IMR-90 (cell line): ENCODE measurements at regions not wholly inside any gene's neighbourhood (a gene's known extent, or its start where the extent isn't known, plus 50 kb on each side); places are given as distances from the start of the nearest gene placed in this dataset.

ENCODE experiments used
- ATAC-seq: fragments of 200-7000 bp; cut with Tn5 transposase; 2 replicates; pipeline ENCODE4 v1.9.1; 2020; ENCODE audit warnings: low read depth, mild to moderate bottlenecking, moderate library complexity
- BruUV-seq: library from RNA; stranded (reverse); fragments of 400-500 nt; replicated peaks from 2 replicates; lab custom pipeline; 2021; lab: Mats Ljungman, UMichigan
- CTCF ChIA-PET: fragments of 300-600 bp; formaldehyde crosslinking; extraction: SDS; loops from one replicate; lab custom pipeline; 2021; ENCODE audit warnings: antibody characterized with exemption; lab: Yijun Ruan, JAX
- POLR2A ChIA-PET: fragments of 300-600 bp; sonication (Branson Sonifier 250); formaldehyde crosslinking; loops from one replicate; lab custom pipeline; 2022; ENCODE audit warnings: antibody characterized with exemption; ENCODE audit not compliant: unreplicated experiment; lab: Charles Lee
- DNase-seq: peaks from one replicate; pipeline ENCODE4 v3.0.0; 2013
- H2AFZ ChIP-seq: replicated peaks from 2 replicates; pipeline ENCODE3; 2013; ENCODE audit warnings: low read length, mild to moderate bottlenecking; ENCODE audit not compliant: poor library complexity
- H2AK5ac ChIP-seq: 2 replicates; pipeline ENCODE4 v1.6.1; 2013; ENCODE audit warnings: low read depth, low read length, inconsistent platforms
- H2AK9ac ChIP-seq: replicated peaks from 2 replicates; pipeline ENCODE3; 2013; ENCODE audit warnings: mild to moderate bottlenecking, low read depth, low read length, moderate library complexity; ENCODE audit not compliant: poor library complexity
- H2BK120ac ChIP-seq: 2 replicates; pipeline ENCODE4 v1.6.1; 2013; ENCODE audit warnings: low read depth, low read length, inconsistent platforms
- H2BK15ac ChIP-seq: 3 replicates; pipeline ENCODE4 v1.6.1; 2013; ENCODE audit warnings: low read depth, low read length, inconsistent platforms
- H2BK20ac ChIP-seq: 2 replicates; pipeline ENCODE4 v1.6.1; 2013; ENCODE audit warnings: low read depth, mild to moderate bottlenecking, inconsistent platforms, low read length, moderate library complexity
- H2BK5ac ChIP-seq: 2 replicates; pipeline ENCODE4 v1.6.1; 2013; ENCODE audit warnings: mild to moderate bottlenecking, low read depth, low read length, inconsistent platforms; ENCODE audit not compliant: poor library complexity, severe bottlenecking
- H3K14ac ChIP-seq: replicated peaks from 2 replicates; pipeline ENCODE4 v1.6.1; 2013; ENCODE audit warnings: low read depth, low read length, inconsistent platforms
- H3K18ac ChIP-seq: 2 replicates; pipeline ENCODE4 v1.6.1; 2013; ENCODE audit warnings: low read depth, low read length, control low read depth
- H3K23ac ChIP-seq: 2 replicates; pipeline ENCODE4 v1.6.1; 2013; ENCODE audit warnings: low read depth, low read length, inconsistent platforms
- H3K27ac ChIP-seq: 2 replicates; pipeline ENCODE4 v1.5.1; 2013; ENCODE audit warnings: mild to moderate bottlenecking, control low read depth, low read length; ENCODE audit not compliant: insufficient read depth
- H3K27me3 ChIP-seq: 2 replicates; pipeline ENCODE4 v1.6.1; 2013; ENCODE audit warnings: low read length; ENCODE audit not compliant: control insufficient read depth, insufficient read depth
- H3K36me3 ChIP-seq: 2 replicates; pipeline ENCODE4 v1.6.1; 2013; ENCODE audit warnings: low read length, mixed read lengths; ENCODE audit not compliant: control insufficient read depth, insufficient read depth
- H3K4ac ChIP-seq: 2 replicates; pipeline ENCODE4 v1.6.1; 2013; ENCODE audit warnings: low read depth, low read length, inconsistent platforms
- H3K4me1 ChIP-seq: 2 replicates; pipeline ENCODE4 v1.6.1; 2013; ENCODE audit warnings: low read length, mixed read lengths; ENCODE audit not compliant: control insufficient read depth, insufficient read depth
- H3K4me2 ChIP-seq: 2 replicates; pipeline ENCODE4 v1.6.1; 2013; ENCODE audit warnings: low read depth, mild to moderate bottlenecking, control low read depth, low read length, moderate library complexity
- H3K4me3 ChIP-seq: 2 replicates; pipeline ENCODE4 v1.5.1; 2013; ENCODE audit warnings: low read depth, mild to moderate bottlenecking, control low read depth, low read length, moderate library complexity; ENCODE audit not compliant: insufficient read depth
- H3K56ac ChIP-seq: 2 replicates; pipeline ENCODE4 v1.6.1; 2013; ENCODE audit warnings: low read length, inconsistent platforms; ENCODE audit not compliant: insufficient read depth; ENCODE audit errors: extremely low read depth
- H3K79me1 ChIP-seq, 2 experiments: 2 replicates each; pipeline ENCODE4 v1.6.1; 2013; ENCODE audit warnings: low read length in 2 of 2, inconsistent platforms in 1 of 2, low read depth in 1 of 2
- H3K9ac ChIP-seq: 2 replicates; pipeline ENCODE4 v1.6.1; 2013; ENCODE audit warnings: low read depth, low read length, control low read depth
- H3K9me1 ChIP-seq: 2 replicates; pipeline ENCODE4 v1.6.1; 2013; ENCODE audit warnings: low read length, inconsistent platforms; ENCODE audit not compliant: insufficient read depth
- H3K9me3 ChIP-seq: 2 replicates; pipeline ENCODE4 v1.6.1; 2013; ENCODE audit warnings: low read length; ENCODE audit not compliant: control insufficient read depth, insufficient read depth
- H4K20me1 ChIP-seq: 2 replicates; pipeline ENCODE4 v1.6.1; 2013; ENCODE audit warnings: low read length, inconsistent platforms; ENCODE audit not compliant: insufficient read depth
- H4K5ac ChIP-seq: 2 replicates; pipeline ENCODE4 v1.6.1; 2013; ENCODE audit warnings: mild to moderate bottlenecking, low read depth, low read length, control low read depth
- H4K8ac ChIP-seq, 2 experiments: 2 replicates each; pipeline ENCODE4 v1.6.1; 2013; ENCODE audit warnings: low read depth in 2 of 2, low read length in 2 of 2, control low read depth in 1 of 2, inconsistent platforms in 1 of 2
- H4K91ac ChIP-seq: 2 replicates; pipeline ENCODE4 v1.6.1; 2013; ENCODE audit warnings: low read depth, low read length, inconsistent platforms; ENCODE audit not compliant: insufficient read depth
- BHLHE40 ChIP-seq: fragments of 150-350 bp; IDR thresholded peaks from 2 replicates; pipeline ENCODE4 v1.6.1; 2016; ENCODE audit warnings: mild to moderate bottlenecking, low read depth, low read length
- CEBPB ChIP-seq: IDR thresholded peaks from 2 replicates; pipeline ENCODE4 v1.6.1; 2012; ENCODE audit warnings: low read depth, low read length, improper control_type of control experiment
- CHD1 ChIP-seq: IDR thresholded peaks from 2 replicates; pipeline ENCODE4 v1.6.1; 2012; ENCODE audit warnings: low read depth, low read length, improper control_type of control experiment
- ELK1 ChIP-seq: fragments of 150-350 bp; IDR thresholded peaks from 2 replicates; pipeline ENCODE4 v1.6.1; 2016; ENCODE audit warnings: low read depth, mild to moderate bottlenecking, low read length, moderate library complexity, borderline replicate concordance
- FOS ChIP-seq: fragments of 150-350 bp; IDR thresholded peaks from 2 replicates; pipeline ENCODE4 v1.6.1; 2016; ENCODE audit warnings: low read depth, low read length
- MAFK ChIP-seq: IDR thresholded peaks from 2 replicates; pipeline ENCODE4 v1.6.1; 2012; ENCODE audit warnings: low read depth, low read length, improper control_type of control experiment
- MAZ ChIP-seq: IDR thresholded peaks from 2 replicates; pipeline ENCODE4 v1.6.1; 2012; ENCODE audit warnings: low read depth, mild to moderate bottlenecking, low read length, improper control_type of control experiment, moderate library complexity, borderline replicate concordance
- MXI1 ChIP-seq: IDR thresholded peaks from 2 replicates; pipeline ENCODE4 v1.6.1; 2012; ENCODE audit warnings: low read depth, mild to moderate bottlenecking, low read length, moderate library complexity, borderline replicate concordance
- NFE2L2 ChIP-seq: fragments of 150-350 bp; IDR thresholded peaks from 2 replicates; pipeline ENCODE4 v1.6.1; 2016; ENCODE audit warnings: low read depth, mild to moderate bottlenecking, low read length
- POLR2A ChIP-seq: IDR thresholded peaks from 2 replicates; pipeline ENCODE4 v1.6.1; 2012; ENCODE audit warnings: mild to moderate bottlenecking, low read depth, low read length
- RAD21 ChIP-seq: IDR thresholded peaks from 2 replicates; pipeline ENCODE4 v1.6.1; 2012; ENCODE audit warnings: low read length, improper control_type of control experiment
- RCOR1 ChIP-seq: IDR thresholded peaks from 2 replicates; pipeline ENCODE4 v1.6.1; 2012; ENCODE audit warnings: mild to moderate bottlenecking, low read length, improper control_type of control experiment; ENCODE audit not compliant: insufficient replicate concordance
- RFX5 ChIP-seq: IDR thresholded peaks from 2 replicates; pipeline ENCODE4 v1.8.0; 2012; ENCODE audit warnings: low read depth, mild to moderate bottlenecking, low read length, moderate library complexity
- SMC3 ChIP-seq: fragments of 150-350 bp; IDR thresholded peaks from 2 replicates; pipeline ENCODE4 v1.6.1; 2016; ENCODE audit warnings: low read depth, mild to moderate bottlenecking, antibody characterized with exemption, low read length, moderate library complexity
- USF2 ChIP-seq: fragments of 150-350 bp; IDR thresholded peaks from 2 replicates; pipeline ENCODE4 v1.6.1; 2017; ENCODE audit warnings: mild to moderate bottlenecking, antibody characterized with exemption, low read length, low read depth
- WGBS, 2 experiments: methylation state at CpG; one replicate each; pipeline versions ENCODE4 v1.1.5 to v1.1.7; 2013; ENCODE audit warnings: missing lambda C conversion rate in 2 of 2; ENCODE audit not compliant: insufficient read length in 1 of 2; ENCODE audit errors: extremely low coverage in 2 of 2; 5-methylcytosine and 5-hydroxymethylcytosine counted together
- dilution Hi-C: fragments of 300-500 bp; cut with HindIII; formaldehyde crosslinking; loops from one replicate; pipeline ENCODE4 v1.14.3; 2018; ENCODE audit warnings: low sequenced_read_pairs; ENCODE audit not compliant: unreplicated experiment
- in situ Hi-C: fragments of 300-500 bp; cut with MboI; formaldehyde crosslinking; loops from 3 replicates; pipeline ENCODE4 v1.14.3; 2019; ENCODE audit warnings: low sequenced_read_pairs, inconsistent platforms, mixed read lengths
- intact Hi-C: fragments of 100-400 bp; cut with micrococcal nuclease; formaldehyde crosslinking; loops from 2 replicates; pipeline ENCODE4 v1.10.0; 2022
- TF ChIP-seq, protein P1 (sequence below): conservative IDR thresholded peaks from 2 replicates; pipeline ENCODE4 v1.5.1; 2012; ENCODE audit warnings: mild to moderate bottlenecking, low read depth, low read length, improper control_type of control experiment

GRCh38 chr5:25500635-25501034 is 855.9 kb upstream of the CDH10 start:
- no peak overlapping the region for H4K8ac ChIP-seq
- no peaks in the 10 kb centered on the region for H3K36me3 ChIP-seq
- H4K91ac ChIP-seq: no peak overlapping the region
- no CpG with 5 or more reads among the region's 1 CpG for WGBS, 2 experiments
- H3K4me1 ChIP-seq: no peaks in the 10 kb centered on the region
- H3K4me2 ChIP-seq: no peak overlapping the region
- in situ Hi-C loops (no loop called here), dilution Hi-C loops (no loop called here), intact Hi-C loops (no loop called here)
- H2BK15ac ChIP-seq: no peak overlapping the region
- no peak overlapping the region for H2BK120ac ChIP-seq
- no peaks in the 10 kb centered on the region for H3K9me1 ChIP-seq
- H3K27me3 ChIP-seq: no peaks in the 10 kb centered on the region
- H3K9ac ChIP-seq: no peak overlapping the region
- no peak overlapping the region for H3K27ac ChIP-seq
- BruUV-seq: no TSS peak
- H3K23ac ChIP-seq: no peak overlapping the region
- no peak overlapping the region for H4K5ac ChIP-seq
- no peak for ATAC-seq
- no peak overlapping the region for H2AFZ ChIP-seq
- H3K9me3 ChIP-seq: no peaks in the 10 kb centered on the region
- no peak overlapping the region for H2AK9ac ChIP-seq
- H3K4me3 ChIP-seq: no peak overlapping the region
- no peaks in the 10 kb centered on the region for H4K20me1 ChIP-seq
- no peaks in the 10 kb centered on the region for H3K79me1 ChIP-seq
- no peak overlapping the region for H3K14ac ChIP-seq
- no peak for TF ChIP-seq MAFK
- TF ChIP-seq POLR2A: no peak
- TF ChIP-seq BHLHE40: no peak
- no peak for TF ChIP-seq FOS
- TF ChIP-seq NFE2L2: no peak
- no peak for TF ChIP-seq RAD21
- TF ChIP-seq CHD1: no peak
- no peak for TF ChIP-seq CEBPB
- TF ChIP-seq, protein P1, sequence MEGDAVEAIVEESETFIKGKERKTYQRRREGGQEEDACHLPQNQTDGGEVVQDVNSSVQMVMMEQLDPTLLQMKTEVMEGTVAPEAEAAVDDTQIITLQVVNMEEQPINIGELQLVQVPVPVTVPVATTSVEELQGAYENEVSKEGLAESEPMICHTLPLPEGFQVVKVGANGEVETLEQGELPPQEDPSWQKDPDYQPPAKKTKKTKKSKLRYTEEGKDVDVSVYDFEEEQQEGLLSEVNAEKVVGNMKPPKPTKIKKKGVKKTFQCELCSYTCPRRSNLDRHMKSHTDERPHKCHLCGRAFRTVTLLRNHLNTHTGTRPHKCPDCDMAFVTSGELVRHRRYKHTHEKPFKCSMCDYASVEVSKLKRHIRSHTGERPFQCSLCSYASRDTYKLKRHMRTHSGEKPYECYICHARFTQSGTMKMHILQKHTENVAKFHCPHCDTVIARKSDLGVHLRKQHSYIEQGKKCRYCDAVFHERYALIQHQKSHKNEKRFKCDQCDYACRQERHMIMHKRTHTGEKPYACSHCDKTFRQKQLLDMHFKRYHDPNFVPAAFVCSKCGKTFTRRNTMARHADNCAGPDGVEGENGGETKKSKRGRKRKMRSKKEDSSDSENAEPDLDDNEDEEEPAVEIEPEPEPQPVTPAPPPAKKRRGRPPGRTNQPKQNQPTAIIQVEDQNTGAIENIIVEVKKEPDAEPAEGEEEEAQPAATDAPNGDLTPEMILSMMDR: no peak
- no peak for TF ChIP-seq MXI1
- no peak for TF ChIP-seq USF2
- TF ChIP-seq SMC3: no peak
- no peak for TF ChIP-seq ELK1
- no peak for TF ChIP-seq MAZ
- TF ChIP-seq RCOR1: no peak
- TF ChIP-seq RFX5: no peak
- no peak for DNase-seq
- POLR2A ChIA-PET: no interaction called here
- no peak overlapping the region for H2BK5ac ChIP-seq
- H3K56ac ChIP-seq: no peak overlapping the region
- no peak overlapping the region for H2BK20ac ChIP-seq
- CTCF ChIA-PET: no interaction called here
- H2AK5ac ChIP-seq: no peak overlapping the region
- no peak overlapping the region for H3K18ac ChIP-seq
- no peak overlapping the region for H3K4ac ChIP-seq
